ENCODE measurements at regions not wholly inside any gene's neighbourhood (a gene's known extent, or its start where the extent isn't known, plus 50 kb on each side); places are given as distances from the start of the nearest gene placed in this dataset.

DNA sequence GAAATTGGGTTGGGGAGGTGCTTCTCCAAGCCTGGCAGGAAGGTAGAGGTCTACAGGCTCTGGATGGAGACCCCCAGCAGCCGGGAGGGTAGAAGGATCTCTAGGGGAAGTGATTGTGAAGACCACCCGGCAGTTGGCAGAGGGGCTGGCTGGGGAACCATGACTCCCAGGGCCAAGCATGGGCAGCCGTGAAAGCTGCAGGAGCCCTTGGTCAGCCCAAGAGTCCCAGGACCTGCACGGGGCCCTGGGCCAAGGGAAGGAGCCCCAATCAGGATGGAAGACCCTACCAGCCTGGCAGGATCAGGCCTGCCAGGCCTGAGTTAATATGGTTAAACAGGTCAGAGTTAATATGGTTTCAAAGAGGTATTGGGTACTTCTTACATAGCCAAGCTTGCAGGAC is 126.3 kb upstream of the NANOS1 start (continued):
- TF ChIP-seq FOXA2 (IDR thresholded peaks at IDR 0.05) (no peak), HNF4A (conservative IDR thresholded peaks at IDR 0.05) (no peak)

GRCh38 chr10:118903691-118904090 is 125.8 kb upstream of the NANOS1 start:
- no peaks in the 10 kb centered on the region for H3K36me3 ChIP-seq (ENCODE audit: control insufficient read depth in 4 of 4, insufficient read depth in 3 of 4, low read depth in 1 of 4, low read length in 3 of 4)
- DNase-seq (ENCODE audit: low spot score): no peak
- no peak overlapping the region for H3K27ac ChIP-seq (ENCODE audit: low read depth in 1 of 2, low read length in 2 of 2)
- H3K4me3 ChIP-seq (ENCODE audit: low read depth in 1 of 3, low read length in 3 of 3): no peak overlapping the region
- no peaks in the 10 kb centered on the region for H3K4me1 ChIP-seq (ENCODE audit: control insufficient read depth in 4 of 4, insufficient read depth in 4 of 4, low read length in 3 of 4)
- H3K9me3 ChIP-seq (ENCODE audit: control insufficient read depth in 4 of 4, low read length in 3 of 4): no peaks in the 10 kb centered on the region
- no peak overlapping the region for H3K9ac ChIP-seq (ENCODE audit: low read depth in 1 of 2, low read length in 2 of 2)
- no peaks in the 10 kb centered on the region for H3K27me3 ChIP-seq (ENCODE audit: control insufficient read depth in 4 of 4, insufficient read depth in 4 of 4, low read length in 3 of 4)
- TF ChIP-seq RAD21 (IDR thresholded peaks at IDR 0.05) (no peak), YY1 (IDR thresholded peaks at IDR 0.05) (no peak)

DNA sequence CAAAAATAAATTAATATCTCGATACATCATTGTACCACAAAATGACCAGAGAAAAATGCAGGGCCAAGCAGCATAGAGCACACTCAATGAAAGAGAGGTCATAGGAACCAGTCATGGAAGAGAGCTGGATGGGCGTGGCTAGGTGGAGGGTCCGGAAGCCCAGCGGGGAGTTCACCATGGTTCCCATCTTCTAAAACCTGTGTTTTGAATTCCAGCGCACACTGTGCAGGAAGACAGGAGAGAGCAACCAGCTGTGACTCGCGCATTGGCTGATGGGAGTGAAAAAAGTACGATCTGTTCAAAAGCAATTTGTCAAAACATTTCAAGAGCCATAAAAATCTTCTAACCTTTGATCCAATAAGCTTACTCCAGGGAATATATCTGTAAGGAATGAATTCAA is 125.2 kb upstream of the NANOS1 start:
- WGBS: 89% methylated on average over 8 of the region's 8 CpGs

GRCh38 chr10:118907051-118907450 is 122.5 kb upstream of the NANOS1 start:
- no peaks in the 10 kb centered on the region for H3K27me3 ChIP-seq (ENCODE audit: control insufficient read depth in 4 of 4, insufficient read depth in 4 of 4, low read length in 3 of 4)
- TF ChIP-seq JUND (IDR thresholded peaks at IDR 0.05): no peak
- TF ChIP-seq HNF4G (IDR thresholded peaks at IDR 0.05): no peak
- no peak for TF ChIP-seq HNF4A (conservative IDR thresholded peaks at IDR 0.05)
- TF ChIP-seq, protein P1, sequence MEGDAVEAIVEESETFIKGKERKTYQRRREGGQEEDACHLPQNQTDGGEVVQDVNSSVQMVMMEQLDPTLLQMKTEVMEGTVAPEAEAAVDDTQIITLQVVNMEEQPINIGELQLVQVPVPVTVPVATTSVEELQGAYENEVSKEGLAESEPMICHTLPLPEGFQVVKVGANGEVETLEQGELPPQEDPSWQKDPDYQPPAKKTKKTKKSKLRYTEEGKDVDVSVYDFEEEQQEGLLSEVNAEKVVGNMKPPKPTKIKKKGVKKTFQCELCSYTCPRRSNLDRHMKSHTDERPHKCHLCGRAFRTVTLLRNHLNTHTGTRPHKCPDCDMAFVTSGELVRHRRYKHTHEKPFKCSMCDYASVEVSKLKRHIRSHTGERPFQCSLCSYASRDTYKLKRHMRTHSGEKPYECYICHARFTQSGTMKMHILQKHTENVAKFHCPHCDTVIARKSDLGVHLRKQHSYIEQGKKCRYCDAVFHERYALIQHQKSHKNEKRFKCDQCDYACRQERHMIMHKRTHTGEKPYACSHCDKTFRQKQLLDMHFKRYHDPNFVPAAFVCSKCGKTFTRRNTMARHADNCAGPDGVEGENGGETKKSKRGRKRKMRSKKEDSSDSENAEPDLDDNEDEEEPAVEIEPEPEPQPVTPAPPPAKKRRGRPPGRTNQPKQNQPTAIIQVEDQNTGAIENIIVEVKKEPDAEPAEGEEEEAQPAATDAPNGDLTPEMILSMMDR (IDR thresholded peaks at IDR 0.05; ENCODE audit: low read depth, low read length, missing input control): no peak
- no peak for TF ChIP-seq ATF3 (IDR thresholded peaks at IDR 0.05)
- no peak for TF ChIP-seq RXRA (IDR thresholded peaks at IDR 0.05)
- TF ChIP-seq MAX (IDR thresholded peaks at IDR 0.05): no peak
- no peak for TF ChIP-seq FOXA1 (IDR thresholded peaks at IDR 0.05)
- no peak for TF ChIP-seq NR2F2 (IDR thresholded peaks at IDR 0.05)
- TF ChIP-seq FOXA2 (IDR thresholded peaks at IDR 0.05): no peak
- no peak for TF ChIP-seq RAD21 (IDR thresholded peaks at IDR 0.05)
- H3K36me3 ChIP-seq (ENCODE audit: control insufficient read depth in 4 of 4, insufficient read depth in 3 of 4, low read depth in 1 of 4, low read length in 3 of 4): no peaks in the 10 kb centered on the region
- H3K4me3 ChIP-seq (ENCODE audit: low read depth in 1 of 3, low read length in 3 of 3): no peak overlapping the region
- no peaks in the 10 kb centered on the region for H3K4me1 ChIP-seq (ENCODE audit: control insufficient read depth in 4 of 4, insufficient read depth in 4 of 4, low read length in 3 of 4)
- WGBS: 91% methylated on average over 5 of the region's 5 CpGs
- H3K9ac ChIP-seq (ENCODE audit: low read depth in 1 of 2, low read length in 2 of 2): no peak overlapping the region
- H3K9me3 ChIP-seq (ENCODE audit: control insufficient read depth in 4 of 4, low read length in 3 of 4): no peaks in the 10 kb centered on the region
- no peak overlapping the region for H3K27ac ChIP-seq (ENCODE audit: low read depth in 1 of 2, low read length in 2 of 2)
- DNase-seq (ENCODE audit: low spot score): no peak

More for the DNA sequence above, 125.2 kb upstream of the NANOS1 start:
- H3K4me1 ChIP-seq (ENCODE audit: control insufficient read depth in 4 of 4, insufficient read depth in 4 of 4, low read length in 3 of 4): no peaks in the 10 kb centered on the region
- H3K9me3 ChIP-seq (ENCODE audit: control insufficient read depth in 4 of 4, low read length in 3 of 4): no peaks in the 10 kb centered on the region
- no peaks in the 10 kb centered on the region for H3K36me3 ChIP-seq (ENCODE audit: control insufficient read depth in 4 of 4, insufficient read depth in 3 of 4, low read depth in 1 of 4, low read length in 3 of 4)
- no peak overlapping the region for H3K27ac ChIP-seq (ENCODE audit: low read depth in 1 of 2, low read length in 2 of 2)
- H3K9ac ChIP-seq (ENCODE audit: low read depth in 1 of 2, low read length in 2 of 2): no peak overlapping the region
- TF ChIP-seq TAF1 (conservative IDR thresholded peaks at IDR 0.05): no peak
- H3K4me3 ChIP-seq (ENCODE audit: low read depth in 1 of 3, low read length in 3 of 3): no peak overlapping the region
- no peaks in the 10 kb centered on the region for H3K27me3 ChIP-seq (ENCODE audit: control insufficient read depth in 4 of 4, insufficient read depth in 4 of 4, low read length in 3 of 4)
- DNase-seq (ENCODE audit: low spot score): no peak
